RKO (cell line): ENCODE measurements at regions not wholly inside any gene's neighbourhood (a gene's known extent, or its start where the extent isn't known, plus 50 kb on each side); places are given as distances from the start of the nearest gene placed in this dataset.

Source experiments
- DNase-seq: peaks from one replicate; pipeline ENCODE4 v3.0.0-alpha.2; 2016; ENCODE audit warnings: low spot score

DNA sequence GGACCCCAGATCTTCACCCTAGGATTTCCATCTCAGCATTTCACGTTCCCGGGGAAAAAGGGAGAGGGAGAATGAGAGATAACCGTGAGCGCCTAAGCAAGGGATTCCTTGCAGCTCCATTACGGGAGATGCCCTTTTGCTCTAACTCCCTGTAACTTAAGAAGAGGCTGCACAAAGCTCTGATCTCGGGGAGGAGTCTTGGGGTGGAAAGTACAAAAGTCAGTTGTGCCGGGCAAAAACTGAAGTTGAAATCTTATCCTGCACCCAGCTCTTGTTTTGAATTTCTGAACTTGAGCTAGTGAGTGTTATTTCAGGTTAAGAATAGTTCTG is 256.4 kb upstream of the SOX21 start:
- no peak for DNase-seq

DNA sequence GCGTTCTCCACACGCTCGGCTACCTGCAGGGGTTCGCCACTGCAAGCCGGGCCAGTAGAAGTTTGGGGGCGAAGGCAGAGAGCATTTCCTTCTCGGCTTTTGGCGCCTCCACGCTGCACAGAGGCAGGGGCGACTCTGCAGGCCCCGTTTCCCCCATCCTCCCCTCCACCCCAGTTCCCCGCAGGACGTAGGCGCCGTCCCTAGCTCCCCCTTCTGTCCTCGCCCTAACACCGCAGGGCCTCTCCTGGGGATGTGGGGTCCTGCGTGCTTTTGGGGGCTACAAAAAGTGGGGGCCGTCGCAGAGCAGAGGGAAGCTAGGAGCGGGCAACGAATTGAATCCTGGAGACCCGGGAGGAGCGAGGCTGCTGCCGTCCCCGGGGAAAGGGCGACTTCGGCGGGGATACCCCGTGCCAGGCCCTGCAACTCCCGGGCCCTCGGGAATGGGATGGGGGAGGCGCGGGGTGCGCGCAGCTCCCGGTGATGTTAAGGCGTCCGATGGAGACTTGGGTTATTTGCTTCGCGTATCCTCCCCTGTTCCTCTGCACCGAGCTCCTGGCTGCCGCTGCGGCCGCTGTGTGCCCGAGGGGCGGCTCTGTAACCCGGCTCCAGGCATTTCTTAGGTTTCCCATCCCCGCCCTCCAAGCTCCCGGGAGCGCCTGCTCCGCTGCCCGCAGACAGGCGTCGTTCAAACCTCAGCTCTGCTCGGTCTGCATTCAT is 255.9 kb upstream of the SOX21 start:
- no peak for DNase-seq

- DNase-seq, result no peak
Observed at GRCh38 chr13:94967183-94968039, 255.1 kb upstream of the SOX21 start.

GRCh38 chr13:94966422-94966955 is 254.1 kb upstream of the SOX21 start:
- DNase-seq, result no peak

GRCh38 chr13:94959626-94960025 is 247.3 kb upstream of the SOX21 start:
- no peak for DNase-seq

GRCh38 chr13:94956417-94957110 is 244.2 kb upstream of the SOX21 start:
- no peak for DNase-seq

DNA sequence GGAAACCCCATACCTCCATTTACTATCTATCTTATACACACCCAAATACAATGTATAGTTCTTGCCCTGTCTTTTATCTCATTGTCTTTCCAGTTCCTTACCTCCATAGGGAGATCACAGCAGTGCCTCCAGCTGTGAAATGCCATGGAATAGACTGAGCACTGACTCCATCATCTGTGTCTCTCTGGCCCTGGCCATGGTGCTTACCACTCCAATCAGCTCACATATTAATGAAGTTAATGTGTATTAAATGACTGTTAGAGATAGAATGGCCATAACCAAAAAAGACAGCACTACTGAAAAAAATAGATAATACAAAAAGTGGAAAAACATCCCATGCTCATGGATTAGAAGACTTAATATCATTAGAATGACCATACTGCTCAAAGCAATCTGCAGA is 240.4 kb upstream of the SOX21 start:
- DNase-seq, result no peak

- no peak for DNase-seq
Observed at GRCh38 chr13:94950303-94950702, 238.0 kb upstream of the SOX21 start.

DNA sequence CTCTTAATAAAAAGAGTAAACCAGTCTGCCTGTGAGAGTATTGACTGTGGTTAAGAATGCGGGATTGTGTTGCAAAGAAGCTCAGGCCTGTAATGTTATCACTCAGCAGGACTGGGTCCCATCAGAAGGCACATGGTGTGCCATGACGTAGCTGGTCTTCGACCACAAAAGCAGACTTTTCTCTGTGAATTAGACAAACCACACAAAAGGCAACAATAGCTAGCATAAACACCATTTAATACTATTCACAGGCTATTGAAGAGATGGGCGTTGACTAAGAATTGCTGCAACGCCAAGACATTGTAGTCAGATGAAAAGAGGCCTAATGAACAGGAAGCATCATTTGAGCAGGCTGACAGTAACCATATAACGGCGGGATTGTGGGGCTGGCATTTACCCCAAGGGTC is 235.6 kb upstream of the SOX21 start:
- no peak for DNase-seq

GRCh38 chr13:94947392-94947791 is 235.0 kb upstream of the SOX21 start:
- DNase-seq, result no peak

GRCh38 chr13:94946039-94946438 is 233.7 kb upstream of the SOX21 start:
- no peak for DNase-seq

DNA sequence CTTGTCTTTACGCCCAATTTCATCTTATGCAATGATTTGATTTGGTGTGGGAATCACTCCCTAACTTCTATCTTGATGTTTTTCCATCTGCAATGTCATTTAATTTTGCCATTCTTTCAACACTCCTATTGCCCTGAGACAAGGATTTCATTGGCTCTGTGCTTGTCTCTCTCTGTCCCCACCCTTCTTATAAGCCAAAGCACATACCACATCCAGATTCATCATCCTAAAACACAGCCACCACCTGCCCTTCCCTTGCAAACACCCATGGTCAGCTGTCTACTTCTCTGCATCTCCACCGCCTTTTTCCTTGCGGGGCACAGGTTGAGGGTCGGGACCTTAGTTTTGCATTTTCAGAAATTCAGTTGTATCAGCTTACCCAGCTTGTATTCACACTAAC is 225.8 kb upstream of the SOX21 start:
- no peak for DNase-seq

GRCh38 chr13:94936633-94937032 is 224.3 kb upstream of the SOX21 start:
- DNase-seq, result no peak

DNA sequence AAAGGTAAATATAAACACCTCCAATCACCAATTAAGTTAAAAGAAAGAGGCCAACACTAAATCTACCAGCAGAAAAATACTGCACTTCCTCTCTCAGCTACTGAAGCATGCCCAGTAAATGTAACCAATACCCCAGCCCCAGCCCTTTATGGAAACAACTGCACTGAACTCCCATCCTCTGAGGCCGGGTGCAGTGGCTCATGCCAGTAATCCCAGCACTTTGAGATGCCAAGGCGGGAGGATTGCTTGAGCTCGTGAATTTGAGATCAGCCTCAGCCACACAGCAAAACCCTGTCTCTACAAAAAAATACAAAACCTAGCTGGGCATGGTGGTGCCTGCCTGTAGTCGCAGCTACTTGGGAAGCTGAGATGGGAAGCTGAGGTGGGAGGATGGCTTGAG is 221.6 kb upstream of the SOX21 start:
- DNase-seq, result no peak

DNA sequence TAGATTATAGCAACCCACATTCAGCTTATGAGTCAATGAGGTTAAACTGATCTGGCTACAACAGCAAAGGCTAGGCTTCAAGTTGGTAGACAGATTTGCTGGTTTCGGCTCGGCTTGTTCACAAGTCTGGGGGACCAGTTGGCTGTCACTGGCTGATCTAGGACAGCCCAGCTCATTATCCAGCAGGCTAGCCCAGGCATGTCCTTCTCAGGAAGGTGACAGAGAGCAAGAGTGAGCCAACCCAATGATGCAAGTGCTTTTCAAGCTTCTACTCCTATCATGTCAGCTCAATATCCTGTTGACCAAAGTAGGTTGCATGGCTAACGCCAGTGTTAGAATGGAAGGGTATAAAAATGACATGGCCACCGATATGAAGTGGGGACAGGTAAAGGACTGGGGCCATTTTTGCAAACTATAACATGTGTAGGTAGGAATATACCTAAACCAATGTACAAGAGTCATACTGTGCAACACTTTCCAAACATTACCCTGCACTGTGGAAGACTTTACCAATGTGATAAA is 220.9 kb upstream of the SOX21 start:
- DNase-seq, result no peak

DNA sequence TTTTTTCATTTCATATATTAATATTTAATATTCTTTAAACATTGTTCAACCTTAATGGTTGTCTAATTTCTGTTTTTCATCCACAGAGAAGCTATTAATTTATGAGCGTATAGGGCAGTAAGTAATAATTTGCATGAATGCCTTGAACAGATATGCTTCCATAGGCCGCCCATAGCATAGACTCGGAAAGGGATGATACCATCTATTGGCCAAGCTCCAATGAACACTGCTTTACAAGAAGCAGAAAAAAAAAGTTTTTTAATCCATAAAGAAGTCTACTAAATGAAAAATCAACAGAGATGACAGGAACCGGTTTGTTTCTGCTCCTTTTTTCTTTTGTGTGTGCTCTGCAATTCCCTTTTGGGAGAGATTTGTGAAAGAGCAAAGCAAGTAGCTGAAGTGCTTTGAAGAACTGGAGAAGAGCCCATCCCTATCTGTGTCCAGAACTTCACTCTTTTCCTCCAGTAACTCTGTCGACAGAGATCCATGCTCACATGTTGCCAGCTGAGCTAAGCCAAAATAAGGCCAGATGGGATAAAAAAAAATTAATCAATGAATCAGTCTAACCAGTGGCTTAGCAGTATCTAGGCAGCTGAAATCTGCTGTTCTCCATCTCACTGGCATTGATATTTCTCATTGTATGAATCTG is 215.9 kb upstream of the SOX21 start:
- no peak for DNase-seq

- DNase-seq, result no peak
Observed at GRCh38 chr13:94925263-94925662, 212.9 kb upstream of the SOX21 start.

GRCh38 chr13:94921181-94921580 is 208.8 kb upstream of the SOX21 start:
- no peak for DNase-seq

DNA sequence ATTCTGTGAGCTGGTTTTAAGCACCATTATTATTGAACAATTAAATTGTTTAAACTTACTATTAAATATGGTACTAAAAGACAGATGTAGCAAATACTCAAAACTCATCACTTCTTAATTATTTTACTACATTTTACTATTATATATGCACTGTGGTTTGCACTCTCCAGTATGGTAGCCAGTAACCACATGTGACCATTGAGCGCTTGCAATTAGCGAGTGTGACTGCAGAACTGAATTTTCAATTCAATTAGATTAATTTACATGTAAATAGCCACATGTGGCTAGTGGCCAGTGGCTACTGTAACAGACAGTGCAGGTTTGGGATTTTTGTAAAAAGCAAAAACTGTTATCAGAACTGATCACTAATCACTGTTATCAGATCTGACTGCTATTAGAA is 208.2 kb upstream of the SOX21 start:
- no peak for DNase-seq

GRCh38 chr13:94917824-94918223 is 205.5 kb upstream of the SOX21 start:
- peak; percentile 5 for DNase-seq

DNA sequence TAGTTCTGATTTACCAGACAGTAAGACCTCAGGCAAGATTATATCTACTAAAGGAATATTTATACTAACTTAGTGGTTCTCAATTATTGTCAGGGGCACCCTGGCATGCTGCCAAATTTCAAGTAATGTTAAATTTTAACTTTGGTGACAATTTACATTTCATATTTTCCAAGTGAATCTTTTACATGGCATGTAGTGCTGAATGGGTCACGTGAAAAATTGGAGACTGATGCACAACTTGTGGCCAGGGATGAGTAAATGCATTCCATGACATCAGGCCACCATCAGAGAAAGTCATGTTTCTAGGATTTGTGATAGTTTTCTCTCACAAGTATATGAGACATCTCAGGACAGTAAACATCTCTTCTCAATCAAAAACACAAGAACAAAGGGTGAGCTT is 202.6 kb upstream of the SOX21 start:
- DNase-seq, result peak; percentile 3

- no peak for DNase-seq
Observed at GRCh38 chr13:94906605-94907004, 194.3 kb upstream of the SOX21 start.
